Activated CD4-positive, alpha-beta T cell treated with anti-CD3 and anti-CD28 coated beads, Interleukin-2, amount 10 ng/mL, durations not matched to agents 24 days and 14 days (primary cell): ENCODE measurements at regions not wholly inside any gene's neighbourhood (a gene's known extent, or its start where the extent isn't known, plus 50 kb on each side); places are given as distances from the start of the nearest gene placed in this dataset.
"Not testable (repeated sequence)": the region's sequence is repeated elsewhere in the genome, so short reads cannot be mapped to it uniquely, and the experiment has no call there.

Experiments used
- DNase-seq: peaks from one replicate; pipeline ENCODE4 v3.0.0; 2022
- H3K27ac Mint-ChIP-seq: one replicate; pipeline ENCODE4 v1.8.0; 2022; ENCODE audit warnings: mild to moderate bottlenecking, mixed read lengths
- H3K27me3 Mint-ChIP-seq: one replicate; pipeline ENCODE4 v1.8.0; 2022; ENCODE audit warnings: mixed read lengths
- H3K36me3 Mint-ChIP-seq: one replicate; pipeline ENCODE4 v1.8.0; 2022; ENCODE audit warnings: low read depth, mild to moderate bottlenecking, mixed read lengths
- H3K4me1 Mint-ChIP-seq: one replicate; pipeline ENCODE4 v1.8.0; 2021; ENCODE audit warnings: mixed read lengths
- H3K4me3 Mint-ChIP-seq: one replicate; pipeline ENCODE4 v1.8.0; 2022; ENCODE audit warnings: mild to moderate bottlenecking, moderate library complexity, mixed read lengths
- H3K9me3 Mint-ChIP-seq: one replicate; pipeline ENCODE4 v1.8.0; 2021; ENCODE audit warnings: mixed read lengths
- intact Hi-C: fragments of 100-400 bp; cut with micrococcal nuclease; formaldehyde crosslinking; loops from one replicate; pipeline ENCODE4 v1.15.1; 2023

- intact Hi-C loops, DNase-seq, H3K4me3 Mint-ChIP-seq, H3K4me1 Mint-ChIP-seq, H3K36me3 Mint-ChIP-seq, H3K27ac Mint-ChIP-seq, H3K9me3 Mint-ChIP-seq, H3K27me3 Mint-ChIP-seq: not testable (repeated sequence)
These were observed 381.8 kb upstream of the MIS18BP1 start for GRCh38 chr14:45634651-45635441.

GRCh38 chr14:45633220-45633984, 380.4 kb upstream of the MIS18BP1 start:
- no peak overlapping the region for H3K4me3 Mint-ChIP-seq
- H3K9me3 Mint-ChIP-seq, result peaks cover 3% of the 10 kb centered on the region
- intact Hi-C loops, result no loop called here
- no peaks in the 10 kb centered on the region for H3K36me3 Mint-ChIP-seq
- no peak overlapping the region for H3K27ac Mint-ChIP-seq
- DNase-seq, result no peak
- H3K27me3 Mint-ChIP-seq, result no peaks in the 10 kb centered on the region
- H3K4me1 Mint-ChIP-seq, result no peaks in the 10 kb centered on the region

- Mint-ChIP-seq H3K4me3 (no peak overlapping the region), H3K36me3 (no peaks in the 10 kb centered on the region), H3K4me1 (no peaks in the 10 kb centered on the region), H3K9me3 (peaks cover 9% of the 10 kb centered on the region), H3K27ac (no peak overlapping the region), H3K27me3 (no peaks in the 10 kb centered on the region)
- no peak for DNase-seq
- intact Hi-C loops, result no loop called here
These were observed 368.7 kb upstream of the MIS18BP1 start for GRCh38 chr14:45621731-45622130.

- DNase-seq, result no peak
- H3K9me3 Mint-ChIP-seq, result peaks cover 3% of the 10 kb centered on the region
- no peaks in the 10 kb centered on the region for H3K27me3 Mint-ChIP-seq
- no peak overlapping the region for H3K27ac Mint-ChIP-seq
- no peaks in the 10 kb centered on the region for H3K36me3 Mint-ChIP-seq
- H3K4me3 Mint-ChIP-seq, result no peak overlapping the region
- intact Hi-C loops, result no loop called here
- H3K4me1 Mint-ChIP-seq, result no peaks in the 10 kb centered on the region
These were observed 366.8 kb upstream of the MIS18BP1 start for GRCh38 chr14:45619831-45620230.

GRCh38 chr14:45610318-45610717, 357.3 kb upstream of the MIS18BP1 start:
- H3K36me3 Mint-ChIP-seq, result no peaks in the 10 kb centered on the region
- no peak overlapping the region for H3K4me3 Mint-ChIP-seq
- intact Hi-C loops, result no loop called here
- no peaks in the 10 kb centered on the region for H3K4me1 Mint-ChIP-seq
- no peak for DNase-seq
- no peaks in the 10 kb centered on the region for H3K27me3 Mint-ChIP-seq
- no peak overlapping the region for H3K27ac Mint-ChIP-seq
- peaks cover 4% of the 10 kb centered on the region for H3K9me3 Mint-ChIP-seq

- intact Hi-C loops, result no loop called here
- Mint-ChIP-seq H3K4me1 (no peaks in the 10 kb centered on the region), H3K27me3 (no peaks in the 10 kb centered on the region), H3K36me3 (no peaks in the 10 kb centered on the region), H3K27ac (no peak overlapping the region), H3K4me3 (no peak overlapping the region), H3K9me3 (peaks cover 13% of the 10 kb centered on the region)
- DNase-seq, result no peak
These were observed 334.1 kb upstream of the MIS18BP1 start for GRCh38 chr14:45587142-45587541.

- intact Hi-C loops, result no loop called here
- no peak for DNase-seq
- Mint-ChIP-seq H3K27ac (no peak overlapping the region), H3K4me1 (no peaks in the 10 kb centered on the region), H3K27me3 (no peaks in the 10 kb centered on the region), H3K4me3 (no peak overlapping the region), H3K9me3 (no peaks in the 10 kb centered on the region), H3K36me3 (no peaks in the 10 kb centered on the region)
These were observed 306.6 kb upstream of the MIS18BP1 start for GRCh38 chr14:45559626-45560025.

GRCh38 chr14:45558183-45558582, 305.2 kb upstream of the MIS18BP1 start:
- H3K36me3 Mint-ChIP-seq, result no peaks in the 10 kb centered on the region
- DNase-seq, result no peak
- H3K27me3 Mint-ChIP-seq, result no peaks in the 10 kb centered on the region
- intact Hi-C loops, result no loop called here
- H3K9me3 Mint-ChIP-seq, result no peaks in the 10 kb centered on the region
- H3K27ac Mint-ChIP-seq, result no peak overlapping the region
- no peak overlapping the region for H3K4me3 Mint-ChIP-seq
- no peaks in the 10 kb centered on the region for H3K4me1 Mint-ChIP-seq

- Mint-ChIP-seq H3K36me3 (no peaks in the 10 kb centered on the region), H3K9me3 (peaks cover 6% of the 10 kb centered on the region), H3K27ac (no peak overlapping the region), H3K4me3 (no peak overlapping the region), H3K27me3 (no peaks in the 10 kb centered on the region), H3K4me1 (no peaks in the 10 kb centered on the region)
- no peak for DNase-seq
- intact Hi-C loops, result no loop called here
These were observed 301.0 kb upstream of the MIS18BP1 start for GRCh38 chr14:45553981-45554380.

- H3K27ac Mint-ChIP-seq, result not testable (repeated sequence)
These were observed 298.3 kb upstream of the MIS18BP1 start for GRCh38 chr14:45551240-45551820.

GRCh38 chr14:45531022-45531421, 278.0 kb upstream of the MIS18BP1 start:
- Mint-ChIP-seq H3K27me3 (no peaks in the 10 kb centered on the region), H3K36me3 (no peaks in the 10 kb centered on the region), H3K9me3 (peaks cover 10% of the 10 kb centered on the region), H3K27ac (no peak overlapping the region), H3K4me3 (no peak overlapping the region), H3K4me1 (no peaks in the 10 kb centered on the region)
- intact Hi-C loops, result no loop called here
- no peak for DNase-seq

More at GRCh38 chr14:45551240-45551820, 298.3 kb upstream of the MIS18BP1 start:
- H3K9me3 Mint-ChIP-seq, H3K36me3 Mint-ChIP-seq, intact Hi-C loops, H3K4me1 Mint-ChIP-seq, H3K4me3 Mint-ChIP-seq, DNase-seq, H3K27me3 Mint-ChIP-seq: not testable (repeated sequence)

- no peaks in the 10 kb centered on the region for H3K36me3 Mint-ChIP-seq
These were observed 273.9 kb upstream of the MIS18BP1 start for GRCh38 chr14:45526715-45527549.

GRCh38 chr14:45519766-45520165, 266.8 kb upstream of the MIS18BP1 start:
- no peak for DNase-seq
- H3K36me3 Mint-ChIP-seq, result no peaks in the 10 kb centered on the region
- H3K4me3 Mint-ChIP-seq, result no peak overlapping the region
- H3K27me3 Mint-ChIP-seq, result no peaks in the 10 kb centered on the region
- no peaks in the 10 kb centered on the region for H3K4me1 Mint-ChIP-seq
- H3K27ac Mint-ChIP-seq, result no peak overlapping the region
- peaks cover 5% of the 10 kb centered on the region for H3K9me3 Mint-ChIP-seq
- intact Hi-C loops, result no loop called here

More at GRCh38 chr14:45526715-45527549, 273.9 kb upstream of the MIS18BP1 start:
- intact Hi-C loops, result loop anchor here (5.0 kb wide), 1 partner anchor 100 kb away; no protein-coding TSS in a partner anchor
- Mint-ChIP-seq H3K27ac (no peak overlapping the region), H3K9me3 (no peaks in the 10 kb centered on the region), H3K4me3 (no peak overlapping the region), H3K4me1 (no peaks in the 10 kb centered on the region), H3K27me3 (no peaks in the 10 kb centered on the region)
- no peak for DNase-seq
